ENCODE measurements at regions not wholly inside any gene's neighbourhood (a gene's known extent, or its start where the extent isn't known, plus 50 kb on each side); places are given as distances from the start of the nearest gene placed in this dataset.

DNA sequence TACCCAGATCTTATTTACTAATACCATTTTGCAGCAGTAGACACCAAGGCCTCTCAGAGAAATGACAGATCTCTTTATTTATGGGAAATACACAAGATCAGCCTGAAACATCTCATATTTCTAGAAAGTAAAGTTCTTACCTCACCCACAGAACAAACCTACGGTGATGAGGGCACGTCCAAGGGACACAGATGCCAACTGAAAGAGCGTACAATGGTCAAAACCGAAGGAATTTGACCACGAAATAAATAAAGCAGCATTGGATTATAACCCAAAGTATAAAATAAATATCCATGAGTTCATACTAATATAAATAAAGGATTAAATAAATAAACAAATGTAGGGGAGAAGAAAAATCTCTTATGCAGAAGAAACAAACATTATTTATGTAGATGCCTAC, 747.0 kb downstream of the TNS3 start:
- H3K4me1 Mint-ChIP-seq = no peaks in the 10 kb centered on the region
- H3K9me3 Mint-ChIP-seq = peaks cover 12% of the 10 kb centered on the region
- H3K36me3 Mint-ChIP-seq = no peaks in the 10 kb centered on the region
- DNase-seq (ENCODE audit: low spot score in 2 of 2) (no peak), ATAC-seq (no peak)
- no peak overlapping the region for H3K4me3 Mint-ChIP-seq
- no peak overlapping the region for H3K27ac Mint-ChIP-seq

DNA sequence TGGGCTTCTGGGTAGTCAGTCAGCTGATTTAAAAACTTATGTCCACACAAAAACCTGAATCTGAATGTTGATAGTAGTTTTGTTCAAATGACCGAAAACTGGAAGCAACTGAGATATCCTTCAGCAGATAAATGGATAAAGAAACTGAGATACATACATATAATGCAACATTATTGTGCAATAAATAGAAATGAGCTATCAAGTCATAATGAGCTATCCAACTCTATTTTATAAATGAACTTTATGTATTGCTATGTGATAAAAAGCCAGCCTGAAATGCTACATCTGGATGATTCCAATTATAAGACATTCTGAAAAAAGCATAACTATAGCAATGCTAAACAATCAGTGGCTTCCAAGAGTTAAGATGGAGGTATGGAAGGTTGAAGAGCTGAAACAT, 748.7 kb downstream of the TNS3 start:
- Mint-ChIP-seq H3K36me3 (no peaks in the 10 kb centered on the region), H3K27ac (no peak overlapping the region), H3K9me3 (peaks cover 12% of the 10 kb centered on the region), H3K4me1 (no peaks in the 10 kb centered on the region), H3K4me3 (no peak overlapping the region)
- ATAC-seq = no peak
- no peak for DNase-seq (ENCODE audit: low spot score in 2 of 2)

DNA sequence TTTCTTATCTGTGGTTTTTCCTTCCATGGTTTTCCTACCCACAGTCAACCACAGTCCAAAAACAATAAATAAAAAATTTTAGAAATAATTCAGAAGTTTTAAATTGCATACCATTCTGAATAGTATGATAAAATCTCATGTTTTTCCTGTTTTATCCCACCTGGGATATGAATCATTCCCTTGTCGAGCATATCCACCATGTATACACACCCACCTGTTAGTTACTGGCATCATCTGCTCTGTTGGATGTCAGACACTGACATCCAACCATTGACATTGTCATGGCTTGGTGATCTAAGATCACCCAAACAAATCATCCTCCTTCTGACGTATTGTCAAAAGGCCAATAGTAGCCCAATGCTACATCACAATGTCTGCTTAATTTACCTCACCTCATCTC, 749.8 kb downstream of the TNS3 start:
- Mint-ChIP-seq H3K36me3 (no peaks in the 10 kb centered on the region), H3K4me3 (no peak overlapping the region), H3K9me3 (peaks cover 12% of the 10 kb centered on the region), H3K27ac (no peak overlapping the region), H3K4me1 (no peaks in the 10 kb centered on the region)
- ATAC-seq (no peak), DNase-seq (ENCODE audit: low spot score in 2 of 2) (no peak)

DNA sequence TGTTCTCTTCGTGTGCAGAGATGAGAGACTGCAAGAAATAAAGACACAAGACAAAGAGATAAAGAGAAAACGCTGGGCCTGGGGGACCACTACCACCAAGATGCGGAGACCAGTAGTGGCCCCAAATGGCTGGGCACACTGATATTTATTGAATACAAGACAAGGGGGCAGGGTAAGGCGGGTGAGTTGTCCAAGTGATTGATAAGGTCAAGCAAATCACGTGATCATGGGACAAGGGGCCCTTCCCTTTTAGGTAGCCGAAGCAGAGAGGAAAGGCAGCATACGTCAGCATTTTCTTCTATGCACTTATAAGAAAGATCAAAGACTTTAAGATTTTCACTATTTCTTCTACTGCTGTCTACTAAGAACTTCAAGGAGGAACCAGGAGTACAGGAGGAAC, 762.1 kb downstream of the TNS3 start:
- Mint-ChIP-seq H3K9me3 (peaks cover 23% of the 10 kb centered on the region), H3K4me1 (no peaks in the 10 kb centered on the region), H3K4me3 (no peak overlapping the region), H3K36me3 (no peaks in the 10 kb centered on the region), H3K27ac (no peak overlapping the region)
- DNase-seq (ENCODE audit: low spot score in 2 of 2) (no peak), ATAC-seq (no peak)

DNA sequence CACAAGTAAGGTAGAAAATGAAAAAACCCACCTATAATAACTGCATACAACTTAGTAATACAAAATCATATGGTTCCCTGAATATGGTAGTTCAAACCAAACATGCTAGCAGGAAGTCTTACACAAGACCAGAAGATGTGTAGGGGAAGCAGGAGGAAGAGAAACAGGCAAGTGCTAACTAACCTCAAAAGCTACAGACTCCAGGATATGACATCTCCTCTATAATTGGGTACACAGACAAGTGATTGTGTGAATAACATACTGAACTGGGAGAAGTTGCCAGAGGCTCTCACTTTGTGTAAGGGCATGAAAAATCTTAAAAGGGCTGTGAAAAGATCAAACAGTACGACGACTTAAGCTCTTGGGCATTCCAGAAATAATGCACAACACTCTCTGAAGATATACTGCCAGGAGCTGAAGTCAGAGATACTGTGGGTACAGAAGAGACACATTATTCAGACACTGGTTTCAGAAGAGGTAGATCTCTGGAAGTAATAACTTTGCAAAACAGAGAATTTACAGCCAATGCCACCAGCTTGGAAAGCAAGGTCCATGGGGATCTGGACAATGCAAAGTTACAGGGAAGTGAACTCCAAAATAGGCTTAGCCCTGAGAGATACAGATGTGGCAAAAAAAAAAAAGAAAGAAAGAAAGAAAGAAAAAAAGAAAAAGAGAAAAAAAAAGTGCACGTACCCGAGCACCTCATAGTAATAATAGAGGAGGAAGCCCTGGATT, 767.2 kb downstream of the TNS3 start:
- Mint-ChIP-seq H3K9me3 (peaks cover 27% of the 10 kb centered on the region), H3K4me3 (no peak overlapping the region), H3K36me3 (no peaks in the 10 kb centered on the region), H3K27ac (no peak overlapping the region), H3K4me1 (no peaks in the 10 kb centered on the region)
- no peak for ATAC-seq
- no peak for DNase-seq (ENCODE audit: low spot score in 2 of 2)

DNA sequence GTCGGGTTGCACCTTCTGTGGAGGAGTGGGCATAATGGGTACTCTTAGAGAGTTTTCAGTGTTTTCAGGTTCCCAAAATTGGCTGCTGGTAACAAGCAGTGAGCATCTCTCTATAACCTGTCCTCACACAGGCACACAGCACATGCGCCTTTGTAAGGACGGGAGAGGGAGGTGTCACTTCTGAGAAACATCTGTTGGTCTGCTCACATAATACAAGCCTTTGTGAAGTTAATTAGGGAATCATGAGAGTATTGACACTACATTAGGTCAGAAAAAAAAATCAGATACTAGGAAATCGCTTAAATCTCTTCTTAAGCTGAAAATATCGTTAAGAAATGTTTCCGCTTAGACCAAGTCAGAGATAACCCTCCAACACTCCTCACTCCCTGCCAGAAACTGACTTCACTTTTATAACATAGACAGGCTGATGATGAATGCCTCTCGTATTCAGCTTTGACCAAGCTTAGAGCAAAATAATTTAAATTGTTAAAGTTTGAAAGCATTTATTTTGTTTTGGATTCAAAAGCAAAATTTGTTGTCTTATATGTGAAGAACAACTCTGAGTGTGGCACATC, 769.7 kb downstream of the TNS3 start:
- H3K27ac Mint-ChIP-seq = no peak overlapping the region

DNA sequence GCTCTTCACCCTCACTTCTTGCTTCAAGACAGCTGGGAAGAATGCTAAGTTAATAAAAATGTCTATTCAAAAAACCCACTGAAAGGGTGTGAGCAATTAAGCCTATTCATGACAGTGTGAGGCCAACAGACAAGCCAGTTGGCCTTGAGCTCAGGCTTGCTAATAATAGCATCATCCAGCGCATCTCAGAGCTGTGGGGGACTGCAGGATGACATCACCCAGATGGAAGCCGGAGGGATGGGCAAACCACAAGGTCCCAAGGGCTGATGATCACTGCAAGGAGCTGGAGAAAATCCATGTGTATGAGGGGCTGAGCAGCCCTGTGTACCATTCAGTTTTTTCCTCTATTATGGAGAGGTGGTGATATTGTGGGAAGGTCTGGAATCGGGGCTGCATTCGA, 770.4 kb downstream of the TNS3 start:
- Mint-ChIP-seq H3K9me3 (peaks cover 21% of the 10 kb centered on the region), H3K4me3 (no peak overlapping the region), H3K4me1 (no peaks in the 10 kb centered on the region), H3K36me3 (no peaks in the 10 kb centered on the region), H3K27ac (no peak overlapping the region)
- DNase-seq (ENCODE audit: low spot score in 2 of 2) (no peak), ATAC-seq (no peak)

More for the DNA sequence above, 769.7 kb downstream of the TNS3 start:
- H3K36me3 Mint-ChIP-seq = no peaks in the 10 kb centered on the region
- H3K4me1 Mint-ChIP-seq = no peaks in the 10 kb centered on the region
- DNase-seq (ENCODE audit: low spot score in 2 of 2) (no peak), ATAC-seq (no peak)
- no peak overlapping the region for H3K4me3 Mint-ChIP-seq
- peaks cover 21% of the 10 kb centered on the region for H3K9me3 Mint-ChIP-seq

DNA sequence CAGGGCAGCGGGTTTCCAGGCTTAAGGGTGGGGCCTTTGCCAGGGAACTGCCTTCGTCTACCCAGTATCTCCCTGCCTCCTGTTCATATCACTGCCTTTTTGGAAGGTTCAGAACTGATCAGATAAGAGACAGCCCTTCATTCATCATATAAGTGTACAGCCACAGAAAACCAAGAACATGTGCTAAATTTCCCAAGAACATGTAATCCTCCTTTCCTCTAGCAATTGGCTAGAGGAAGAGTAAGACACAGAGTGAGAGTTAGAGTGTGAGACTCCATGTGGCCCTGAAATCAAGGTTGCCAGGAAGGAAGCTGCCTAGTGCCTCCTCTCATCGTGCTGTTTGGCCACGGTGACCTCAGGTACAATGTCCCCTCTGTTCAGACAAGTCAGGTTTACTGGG, 770.9 kb downstream of the TNS3 start:
- DNase-seq (ENCODE audit: low spot score in 2 of 2) = no peak

DNA sequence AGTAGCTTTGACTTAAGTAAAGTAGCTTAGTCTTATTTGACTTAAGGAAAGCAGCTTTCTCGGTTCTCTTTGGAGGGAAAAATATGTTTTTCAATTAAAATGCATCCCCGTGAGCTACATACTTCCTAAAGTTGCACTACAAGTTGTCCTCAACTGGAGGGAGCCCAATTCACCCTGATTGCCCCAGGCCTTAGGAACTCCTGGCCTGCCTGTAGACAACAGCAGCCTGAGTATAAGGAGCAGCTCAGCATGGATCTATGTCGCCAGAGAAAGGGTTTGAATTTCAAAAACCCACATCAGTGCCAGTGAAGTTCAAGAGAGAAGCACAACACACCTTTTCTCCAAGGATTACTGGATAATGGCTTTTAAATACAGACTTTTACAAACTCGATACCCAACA, 772.0 kb downstream of the TNS3 start:
- no peak overlapping the region for H3K4me3 Mint-ChIP-seq
- no peaks in the 10 kb centered on the region for H3K4me1 Mint-ChIP-seq
- peaks cover 22% of the 10 kb centered on the region for H3K9me3 Mint-ChIP-seq
- no peak for DNase-seq (ENCODE audit: low spot score in 2 of 2)
- no peak for ATAC-seq
- H3K27ac Mint-ChIP-seq = no peak overlapping the region
- H3K36me3 Mint-ChIP-seq = no peaks in the 10 kb centered on the region

More for the DNA sequence above, 770.9 kb downstream of the TNS3 start:
- no peaks in the 10 kb centered on the region for H3K4me1 Mint-ChIP-seq
- no peak overlapping the region for H3K27ac Mint-ChIP-seq
- no peak for ATAC-seq
- H3K36me3 Mint-ChIP-seq = no peaks in the 10 kb centered on the region
- peaks cover 21% of the 10 kb centered on the region for H3K9me3 Mint-ChIP-seq
- no peak overlapping the region for H3K4me3 Mint-ChIP-seq

DNA sequence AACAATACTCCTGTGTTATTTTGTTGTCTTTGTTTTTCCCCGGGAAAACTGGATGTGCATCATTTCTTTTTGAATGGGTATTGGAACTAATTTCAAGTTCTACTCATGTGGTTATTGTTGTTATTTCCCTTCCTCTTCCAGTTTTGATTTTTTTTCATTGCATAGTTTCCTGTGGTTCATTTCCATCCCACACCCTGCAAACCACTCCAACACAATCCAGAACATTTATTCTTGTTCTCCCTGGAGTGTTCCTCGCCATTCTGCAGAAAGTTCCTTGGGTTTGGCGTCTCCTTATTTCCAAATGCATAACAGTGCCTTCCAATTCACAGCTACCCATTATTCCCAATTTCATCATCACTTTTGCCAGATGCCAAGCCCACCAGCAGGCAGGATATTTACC, 775.1 kb downstream of the TNS3 start:
- Mint-ChIP-seq H3K27ac (no peak overlapping the region), H3K4me1 (no peaks in the 10 kb centered on the region), H3K4me3 (no peak overlapping the region), H3K9me3 (peaks cover 24% of the 10 kb centered on the region), H3K36me3 (no peaks in the 10 kb centered on the region)
- ATAC-seq = no peak
- DNase-seq (ENCODE audit: low spot score in 2 of 2) = no peak

DNA sequence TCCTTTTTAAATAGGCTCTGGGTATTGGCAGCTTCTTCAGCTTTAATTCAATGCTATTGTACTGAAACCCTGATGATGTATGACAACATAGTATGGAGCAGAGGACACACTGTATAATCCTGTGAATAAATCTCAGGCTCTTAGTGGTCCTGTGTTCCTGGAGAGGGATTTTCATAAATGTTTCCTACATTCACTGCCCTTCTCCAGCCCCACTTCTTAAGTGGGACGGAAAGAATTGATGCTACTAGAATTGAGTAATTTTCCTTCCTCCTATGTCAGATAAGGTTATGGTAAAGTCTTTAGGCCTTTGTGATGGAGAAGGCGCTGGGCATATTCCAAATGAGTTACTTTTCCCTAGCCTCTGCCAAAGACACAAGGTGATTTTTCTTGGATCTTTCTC, 779.4 kb downstream of the TNS3 start:
- Mint-ChIP-seq H3K36me3 (no peaks in the 10 kb centered on the region), H3K9me3 (peaks cover 34% of the 10 kb centered on the region), H3K27ac (no peak overlapping the region), H3K4me1 (no peaks in the 10 kb centered on the region), H3K4me3 (no peak overlapping the region)
- ATAC-seq (no peak), DNase-seq (ENCODE audit: low spot score in 2 of 2) (no peak)

DNA sequence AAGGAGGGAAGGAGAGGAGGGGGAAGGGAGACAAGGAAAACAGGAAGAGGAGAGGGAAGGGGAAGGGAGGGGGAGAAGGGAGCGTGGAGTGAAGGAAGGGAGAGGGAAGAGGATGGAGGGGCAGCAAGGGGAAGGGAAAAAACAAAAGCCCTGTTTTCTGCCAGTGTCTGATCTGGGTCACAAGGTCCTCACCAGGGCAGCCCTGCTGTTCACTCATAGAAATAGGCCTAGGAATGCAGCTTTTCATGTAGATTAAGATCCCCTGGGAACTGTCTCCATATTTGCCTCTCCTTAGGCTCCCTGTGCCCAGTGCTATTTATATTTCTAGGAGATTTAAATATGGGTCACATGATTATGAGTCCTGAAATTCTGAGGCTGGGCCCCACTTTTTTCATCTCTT, 790.7 kb downstream of the TNS3 start:
- ATAC-seq (no peak), DNase-seq (ENCODE audit: low spot score in 2 of 2) (no peak)
- H3K27ac Mint-ChIP-seq = no peak overlapping the region
- H3K4me3 Mint-ChIP-seq = no peak overlapping the region
- no peaks in the 10 kb centered on the region for H3K36me3 Mint-ChIP-seq
- peaks cover 9% of the 10 kb centered on the region for H3K9me3 Mint-ChIP-seq
- H3K4me1 Mint-ChIP-seq = no peaks in the 10 kb centered on the region

DNA sequence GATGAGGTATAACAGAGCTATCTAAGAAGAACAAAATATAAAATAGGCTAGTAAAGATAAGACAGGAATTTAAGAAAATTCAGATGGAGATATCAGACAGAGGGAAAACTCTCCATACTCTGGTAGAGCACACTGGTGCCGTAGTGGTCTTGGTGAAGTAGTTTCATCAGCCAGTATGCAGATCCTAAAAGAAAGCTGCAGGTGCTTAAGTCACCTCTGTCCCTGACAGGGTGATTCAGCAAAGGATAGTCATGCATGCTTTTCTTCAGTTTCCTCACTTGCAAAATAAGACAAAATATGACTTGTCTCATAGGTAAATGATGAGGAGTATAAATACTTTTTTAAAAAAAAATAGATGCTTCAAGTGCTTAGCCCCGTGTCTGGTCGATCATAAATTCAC, 794.9 kb downstream of the TNS3 start:
- H3K27ac Mint-ChIP-seq = no peak overlapping the region
- peaks cover 4% of the 10 kb centered on the region for H3K9me3 Mint-ChIP-seq
- DNase-seq (ENCODE audit: low spot score in 2 of 2) (no peak), ATAC-seq (no peak)
- no peak overlapping the region for H3K4me3 Mint-ChIP-seq
- no peaks in the 10 kb centered on the region for H3K36me3 Mint-ChIP-seq
- H3K4me1 Mint-ChIP-seq = no peaks in the 10 kb centered on the region

DNA sequence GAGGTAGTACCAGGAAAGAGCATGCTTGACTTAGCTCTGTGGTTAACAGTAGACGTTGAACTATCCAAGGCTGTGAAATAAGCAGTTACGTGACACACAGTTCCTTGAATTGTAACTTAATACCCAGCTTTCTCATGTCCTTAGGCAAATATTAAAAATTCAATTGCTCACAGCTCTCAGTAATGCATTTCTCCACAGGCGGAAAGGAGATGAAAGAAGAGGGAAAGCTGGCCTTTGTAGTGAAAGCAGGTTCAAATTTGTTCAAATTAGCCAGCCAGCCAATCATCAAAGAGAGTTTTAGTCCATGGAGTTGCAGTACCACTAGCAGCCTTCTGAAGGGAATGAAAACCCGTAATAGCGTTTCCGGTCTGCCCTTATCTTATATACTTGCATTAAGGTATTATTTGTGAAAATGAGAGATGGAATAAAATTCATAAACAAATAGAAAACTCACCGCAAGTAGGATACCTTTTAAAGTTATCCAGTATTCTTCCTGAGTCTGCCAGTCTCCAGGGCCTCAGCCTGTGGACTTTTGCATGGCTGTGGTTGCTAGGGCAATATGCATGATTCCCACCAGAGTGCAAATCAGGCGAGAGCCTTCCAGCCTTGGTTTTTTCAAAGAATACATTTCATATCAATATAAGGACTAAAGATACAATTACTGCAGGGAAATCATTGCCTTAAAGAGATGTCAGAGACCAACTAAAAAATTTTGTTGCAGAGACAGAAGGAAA, 795.5 kb downstream of the TNS3 start:
- no peaks in the 10 kb centered on the region for H3K4me1 Mint-ChIP-seq
- no peaks in the 10 kb centered on the region for H3K36me3 Mint-ChIP-seq
- peaks cover 5% of the 10 kb centered on the region for H3K9me3 Mint-ChIP-seq
- DNase-seq (ENCODE audit: low spot score in 2 of 2) (no peak), ATAC-seq (no peak)
- no peak overlapping the region for H3K4me3 Mint-ChIP-seq
- no peak overlapping the region for H3K27ac Mint-ChIP-seq

DNA sequence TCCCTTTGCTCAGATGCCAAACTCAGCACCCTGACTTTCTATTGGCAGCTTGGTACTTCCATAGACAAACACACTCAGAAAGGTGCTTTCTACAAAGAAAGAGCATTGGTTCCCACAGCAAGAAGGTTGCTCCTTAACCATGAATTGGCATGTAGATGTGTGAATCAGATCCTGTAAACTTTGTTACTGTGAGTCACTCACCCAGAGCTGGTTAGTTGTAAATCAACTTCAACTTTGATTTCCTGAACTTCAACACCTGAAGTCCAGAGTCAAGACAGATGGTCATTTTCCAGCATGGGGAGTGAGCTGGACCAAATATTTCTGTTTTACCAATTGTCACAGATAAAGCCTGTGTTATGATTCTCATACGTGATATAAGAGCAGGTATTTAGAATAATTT, 797.2 kb downstream of the TNS3 start:
- ATAC-seq (no peak), DNase-seq (ENCODE audit: low spot score in 2 of 2) (no peak)
- H3K9me3 Mint-ChIP-seq = peaks cover 10% of the 10 kb centered on the region
- no peaks in the 10 kb centered on the region for H3K36me3 Mint-ChIP-seq
- no peaks in the 10 kb centered on the region for H3K4me1 Mint-ChIP-seq
- no peak overlapping the region for H3K4me3 Mint-ChIP-seq
- no peak overlapping the region for H3K27ac Mint-ChIP-seq

DNA sequence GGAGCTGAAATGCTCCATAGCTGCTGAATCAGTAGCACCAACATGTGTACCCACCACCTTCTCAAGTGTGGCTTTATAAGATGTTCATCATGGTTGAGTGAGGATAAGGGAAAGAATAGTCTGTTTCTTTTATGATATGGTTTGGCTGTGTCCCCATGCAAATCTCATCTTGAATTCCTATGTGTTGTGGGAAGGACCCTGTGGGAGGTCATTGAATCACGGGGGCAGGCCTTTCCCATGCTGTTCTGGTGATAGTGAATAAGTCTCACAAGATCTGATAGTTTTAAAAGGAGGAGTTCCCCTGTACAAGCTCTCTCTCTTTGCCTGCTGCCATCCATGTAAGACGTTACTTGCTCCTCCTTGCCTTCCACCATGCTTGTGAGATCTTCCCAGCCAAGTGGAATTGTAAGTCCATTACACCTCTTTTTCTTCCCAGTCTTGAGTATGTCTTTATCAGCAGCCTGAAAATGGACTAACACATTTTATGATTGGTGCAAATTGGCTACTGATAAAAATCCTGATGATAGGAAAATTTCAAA, 799.9 kb downstream of the TNS3 start:
- DNase-seq (ENCODE audit: low spot score in 2 of 2) (no peak), ATAC-seq (no peak)
- no peaks in the 10 kb centered on the region for H3K36me3 Mint-ChIP-seq
- no peak overlapping the region for H3K4me3 Mint-ChIP-seq
- no peaks in the 10 kb centered on the region for H3K4me1 Mint-ChIP-seq
- H3K9me3 Mint-ChIP-seq = peaks cover 22% of the 10 kb centered on the region
- no peak overlapping the region for H3K27ac Mint-ChIP-seq
